Stomach (tissue), 8 donors: ENCODE measurements at regions not wholly inside any gene's neighbourhood (a gene's known extent, or its start where the extent isn't known, plus 50 kb on each side); places are given as distances from the start of the nearest gene placed in this dataset.

Experiments used
- DNase-seq, 2 donors: peaks; one replicate each; pipeline versions ENCODE4 v3.0.0 to v3.0.0-alpha.2; 2013 to 2019
- H3K27ac ChIP-seq, 5 donors: fragments of 200-600 bp in 4 of 5; sonication (generic) in 4 of 5; one replicate each; pipeline ENCODE4 v1.5.1; 2013 to 2019; ENCODE audit warnings: mild to moderate bottlenecking in 1 of 5, moderate library complexity in 1 of 5
- H3K27me3 ChIP-seq, 3 donors: fragments of 200-600 bp; sonication (generic); one replicate each; pipeline ENCODE4 v1.5.1; 2017 to 2019; ENCODE audit warnings: mixed run types in 1 of 3
- H3K36me3 ChIP-seq, 4 donors: fragments of 200-600 bp; sonication (generic); 1 replicate in 3 of 4; 2 replicates in 1 of 4; pipeline ENCODE4 v1.5.1; 2016 to 2019
- H3K4me1 ChIP-seq, 4 donors: fragments of 200-600 bp; sonication (generic); one replicate each; pipeline ENCODE4 v1.5.1; 2016 to 2019
- H3K4me3 ChIP-seq, 4 donors: fragments of 200-600 bp; sonication (generic) in 3 of 4; one replicate each; pipeline ENCODE4 v1.5.1; 2016 to 2019; ENCODE audit warnings: mild to moderate bottlenecking in 1 of 4
- H3K9me3 ChIP-seq, 4 donors: fragments of 200-600 bp; sonication (generic); one replicate each; pipeline ENCODE4 v1.5.1; 2016 to 2019
- EP300 ChIP-seq: sonication (generic); formaldehyde crosslinking; IDR thresholded peaks from one replicate; pipeline ENCODE4 v1.6.1; 2017; ENCODE audit warnings: antibody characterized with exemption
- POLR2A ChIP-seq, 4 donors: fragments of 450-650 bp; IDR thresholded peaks; one replicate each; pipeline ENCODE4 v1.6.1; 2016; ENCODE audit warnings: antibody characterized with exemption in 4 of 4, control low read depth in 2 of 4, mild to moderate bottlenecking in 1 of 4, moderate library complexity in 1 of 4
- POLR2AphosphoS5 ChIP-seq, 3 donors: sonication (generic); formaldehyde crosslinking; IDR thresholded peaks; one replicate each; pipeline ENCODE4 v1.6.1; 2016; ENCODE audit warnings: antibody characterized with exemption in 3 of 3
- WGBS, 5 donors: extraction: QIAGEN DNeasy Blood & Tissue Kit in 3 of 5; methylation state at CpG; one replicate each; pipeline versions ENCODE4 v1.1.5 to v1.1.7; 2013 to 2018; 5-methylcytosine and 5-hydroxymethylcytosine counted together
- intact Hi-C: fragments of 100-400 bp; cut with DNase I; formaldehyde crosslinking; loops from one replicate; pipeline ENCODE4 v1.15.1; 2023; ENCODE audit warnings: low total_unique reads
- TF ChIP-seq, protein P1 (sequence below), 7 experiments: fragments of 450-650 bp in 4 of 7; fragments of 200-600 bp in 3 of 7; sonication (generic) in 3 of 7; IDR thresholded peaks; one replicate each; pipeline ENCODE4 v1.5.1; 2016 to 2019; ENCODE audit warnings: antibody characterized with exemption in 7 of 7, control low read depth in 2 of 7, mild to moderate bottlenecking in 1 of 7
- donor health status: healthy with polysubstance abuse.
- donor health status: Bipolar disorder and iron deficiency.
- donor health status: healthy.

DNA sequence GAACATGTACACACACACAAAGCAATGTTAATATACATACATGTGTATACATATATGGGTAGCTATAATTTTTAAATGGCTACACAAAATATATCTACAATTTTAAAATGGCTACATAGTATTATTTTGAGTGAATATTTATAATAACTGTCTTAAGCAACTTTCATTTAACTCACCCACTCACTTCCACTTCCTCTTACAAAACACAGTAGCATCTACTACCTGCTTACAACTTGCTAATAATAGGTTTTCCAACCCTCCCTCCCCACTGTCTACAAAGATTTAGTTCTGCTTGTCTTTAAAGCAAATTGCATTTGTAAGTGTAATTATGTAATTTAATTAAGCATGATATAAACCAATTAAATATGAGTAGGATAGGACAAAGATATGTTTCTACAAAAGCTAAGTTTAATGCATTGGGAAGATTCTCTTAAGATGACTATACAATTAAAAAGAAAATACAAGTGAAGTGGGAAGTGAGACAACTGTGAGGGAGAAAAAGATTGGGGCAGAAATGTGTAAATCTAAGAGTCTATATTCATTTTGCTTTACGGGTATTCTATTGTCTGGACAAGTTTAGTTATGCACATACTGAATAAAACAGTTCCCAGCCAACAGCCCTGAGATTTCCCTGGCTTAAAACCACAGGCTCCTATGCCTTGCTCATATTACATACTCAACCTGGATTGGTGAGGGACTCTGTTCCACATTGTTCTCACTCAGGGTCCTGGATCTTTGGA lies 583.1 kb downstream of the EFNB2 start:
- H3K36me3 ChIP-seq: no peaks in the 10 kb centered on the region
- H3K4me3 ChIP-seq: no peak overlapping the region
- no peak for DNase-seq
- 91 to 94% (median 92%) methylated on average over 1 of the region's 1 CpG for WGBS, 5 donors
- TF ChIP-seq EP300: no peak
- TF ChIP-seq POLR2A (IDR thresholded peaks at IDR 0.05): no peak
- TF ChIP-seq POLR2AphosphoS5 (IDR thresholded peaks at IDR 0.05): no peak
- TF ChIP-seq, protein P1, sequence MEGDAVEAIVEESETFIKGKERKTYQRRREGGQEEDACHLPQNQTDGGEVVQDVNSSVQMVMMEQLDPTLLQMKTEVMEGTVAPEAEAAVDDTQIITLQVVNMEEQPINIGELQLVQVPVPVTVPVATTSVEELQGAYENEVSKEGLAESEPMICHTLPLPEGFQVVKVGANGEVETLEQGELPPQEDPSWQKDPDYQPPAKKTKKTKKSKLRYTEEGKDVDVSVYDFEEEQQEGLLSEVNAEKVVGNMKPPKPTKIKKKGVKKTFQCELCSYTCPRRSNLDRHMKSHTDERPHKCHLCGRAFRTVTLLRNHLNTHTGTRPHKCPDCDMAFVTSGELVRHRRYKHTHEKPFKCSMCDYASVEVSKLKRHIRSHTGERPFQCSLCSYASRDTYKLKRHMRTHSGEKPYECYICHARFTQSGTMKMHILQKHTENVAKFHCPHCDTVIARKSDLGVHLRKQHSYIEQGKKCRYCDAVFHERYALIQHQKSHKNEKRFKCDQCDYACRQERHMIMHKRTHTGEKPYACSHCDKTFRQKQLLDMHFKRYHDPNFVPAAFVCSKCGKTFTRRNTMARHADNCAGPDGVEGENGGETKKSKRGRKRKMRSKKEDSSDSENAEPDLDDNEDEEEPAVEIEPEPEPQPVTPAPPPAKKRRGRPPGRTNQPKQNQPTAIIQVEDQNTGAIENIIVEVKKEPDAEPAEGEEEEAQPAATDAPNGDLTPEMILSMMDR (IDR thresholded peaks at IDR 0.05): no peak
- intact Hi-C loops: no loop called here
- no peak overlapping the region for H3K27ac ChIP-seq
- no peaks in the 10 kb centered on the region for H3K4me1 ChIP-seq
- peaks cover 0 to 4% (median 0%) of the 10 kb centered on the region in 4 donors for H3K9me3 ChIP-seq
- no peaks in the 10 kb centered on the region for H3K27me3 ChIP-seq

DNA sequence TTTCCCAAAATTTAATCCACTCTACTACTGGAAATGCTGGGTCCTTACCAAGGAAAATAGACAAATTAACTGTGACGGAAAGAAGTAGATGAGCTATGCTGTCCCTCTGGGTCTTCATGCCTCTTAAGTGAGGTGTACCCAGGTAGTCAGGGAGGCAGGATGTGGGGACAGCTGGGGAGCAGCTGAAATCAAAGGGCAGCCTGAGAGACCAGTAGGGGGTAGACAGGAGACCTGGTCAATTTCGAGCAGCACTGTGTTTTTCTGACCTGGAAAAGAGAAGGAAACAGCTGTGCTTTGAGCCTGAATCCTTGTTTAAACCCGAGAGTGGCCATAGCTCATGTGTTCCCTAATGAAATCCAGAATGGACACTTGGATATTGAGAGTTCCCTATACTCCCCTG lies 587.3 kb downstream of the EFNB2 start:
- Histone ChIP-seq H3K9me3 (no peaks in the 10 kb centered on the region), H3K4me1 (no peaks in the 10 kb centered on the region), H3K4me3 (no peak overlapping the region), H3K36me3 (no peaks in the 10 kb centered on the region), H3K27me3 (no peaks in the 10 kb centered on the region), H3K27ac (no peak overlapping the region)
- TF ChIP-seq, protein P1 (IDR thresholded peaks at IDR 0.05): no peak
- TF ChIP-seq EP300 (no peak), POLR2AphosphoS5 (IDR thresholded peaks at IDR 0.05) (no peak), POLR2A (IDR thresholded peaks at IDR 0.05) (no peak)
- no peak for DNase-seq
- intact Hi-C loops: no loop called here
- 70 to 83% (median 78%) methylated on average over 3 of the region's 3 CpGs for WGBS, 5 donors

- Histone ChIP-seq H3K4me1 (no peaks in the 10 kb centered on the region), H3K4me3 (no peak overlapping the region), H3K36me3 (no peaks in the 10 kb centered on the region), H3K27ac (no peak overlapping the region), H3K9me3 (no peaks in the 10 kb centered on the region), H3K27me3 (no peaks in the 10 kb centered on the region)
- WGBS, 5 donors: 93 to 100% (median 98%) methylated on average over 1 of the region's 1 CpG
- intact Hi-C loops: no loop called here
- no peak for DNase-seq
- TF ChIP-seq, protein P1 (IDR thresholded peaks at IDR 0.05): no peak
- TF ChIP-seq EP300: no peak
- TF ChIP-seq POLR2AphosphoS5 (IDR thresholded peaks at IDR 0.05): no peak
- no peak for TF ChIP-seq POLR2A (IDR thresholded peaks at IDR 0.05)
Measured at GRCh38 chr13:105940882-105941281, 594.6 kb downstream of the EFNB2 start.

- no peaks in the 10 kb centered on the region for H3K9me3 ChIP-seq
- 66 to 82% (median 78%) methylated on average over 4 of the region's 4 CpGs for WGBS, 5 donors
- TF ChIP-seq, protein P1 (IDR thresholded peaks at IDR 0.05): no peak
- TF ChIP-seq POLR2A (IDR thresholded peaks at IDR 0.05): no peak
- TF ChIP-seq EP300: no peak
- TF ChIP-seq POLR2AphosphoS5 (IDR thresholded peaks at IDR 0.05): no peak
- H3K36me3 ChIP-seq: no peaks in the 10 kb centered on the region
- H3K4me3 ChIP-seq: no peak overlapping the region
- intact Hi-C loops: no loop called here
- no peak for DNase-seq
- H3K4me1 ChIP-seq: no peaks in the 10 kb centered on the region
- H3K27ac ChIP-seq: no peak overlapping the region
- no peaks in the 10 kb centered on the region for H3K27me3 ChIP-seq
Measured at GRCh38 chr13:105937451-105937850, 598.0 kb downstream of the EFNB2 start.
